Sigmoid colon (tissue), 4 donors: ENCODE measurements at regions not wholly inside any gene's neighbourhood (a gene's known extent, or its start where the extent isn't known, plus 50 kb on each side); places are given as distances from the start of the nearest gene placed in this dataset.

Experiments used
- CTCF ChIP-seq, 4 experiments: fragments of 450-650 bp in 3 of 4; fragments of 200-600 bp in 1 of 4; IDR thresholded peaks; one replicate each; pipeline ENCODE4 v1.5.1; 2016 to 2019; ENCODE audit warnings: antibody characterized with exemption in 4 of 4, mild to moderate bottlenecking in 3 of 4, moderate library complexity in 2 of 4
- EP300 ChIP-seq, 4 donors: sonication (generic); formaldehyde crosslinking; IDR thresholded peaks; one replicate each; pipeline ENCODE4 v1.6.1; 2017; ENCODE audit warnings: antibody characterized with exemption in 4 of 4
- POLR2A ChIP-seq, 2 donors: fragments of 450-650 bp; IDR thresholded peaks; one replicate each; pipeline ENCODE4 v1.6.1; 2016; ENCODE audit warnings: antibody characterized with exemption in 2 of 2, mild to moderate bottlenecking in 2 of 2, moderate library complexity in 2 of 2
- POLR2AphosphoS5 ChIP-seq, 4 donors: sonication (generic); formaldehyde crosslinking; IDR thresholded peaks; one replicate each; pipeline ENCODE4 v1.6.1; 2017; ENCODE audit warnings: antibody characterized with exemption in 4 of 4

- TF ChIP-seq POLR2A (IDR thresholded peaks at IDR 0.05) (no peak), CTCF (IDR thresholded peaks at IDR 0.05) (no peak), EP300 (IDR thresholded peaks at IDR 0.05) (no peak), POLR2AphosphoS5 (IDR thresholded peaks at IDR 0.05) (no peak)
Observed at GRCh38 chr7:54917613-54918391, 101.0 kb upstream of the EGFR start.
